ENCODE measurements at regions not wholly inside any gene's neighbourhood (a gene's known extent, or its start where the extent isn't known, plus 50 kb on each side); places are given as distances from the start of the nearest gene placed in this dataset.

DNA sequence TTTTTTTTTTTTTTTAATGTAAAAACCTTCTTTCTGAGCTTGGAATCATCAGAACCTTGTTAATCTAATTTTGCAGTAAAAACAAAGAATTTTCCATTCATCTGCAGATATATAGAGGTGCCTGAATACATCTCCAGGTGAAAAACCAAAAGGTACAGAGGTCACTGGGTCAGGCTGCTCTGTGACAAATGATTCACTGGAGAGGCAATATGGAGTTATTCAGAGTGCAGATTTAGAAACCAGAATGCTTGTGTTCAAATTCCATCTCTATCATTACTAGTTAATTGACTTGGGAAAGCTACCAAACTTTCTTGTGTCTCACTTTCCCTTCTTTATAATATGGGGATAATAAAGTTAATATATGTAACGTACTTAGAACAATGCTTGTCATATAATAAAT, 51.5 kb upstream of the C1orf53 start:
- TF ChIP-seq CTCF (IDR thresholded peaks at IDR 0.05) = no peak
- no peak for TF ChIP-seq EZH2phosphoT487 (IDR thresholded peaks at IDR 0.05)
